ENCODE measurements at regions not wholly inside any gene's neighbourhood (a gene's known extent, or its start where the extent isn't known, plus 50 kb on each side); places are given as distances from the start of the nearest gene placed in this dataset.

DNA sequence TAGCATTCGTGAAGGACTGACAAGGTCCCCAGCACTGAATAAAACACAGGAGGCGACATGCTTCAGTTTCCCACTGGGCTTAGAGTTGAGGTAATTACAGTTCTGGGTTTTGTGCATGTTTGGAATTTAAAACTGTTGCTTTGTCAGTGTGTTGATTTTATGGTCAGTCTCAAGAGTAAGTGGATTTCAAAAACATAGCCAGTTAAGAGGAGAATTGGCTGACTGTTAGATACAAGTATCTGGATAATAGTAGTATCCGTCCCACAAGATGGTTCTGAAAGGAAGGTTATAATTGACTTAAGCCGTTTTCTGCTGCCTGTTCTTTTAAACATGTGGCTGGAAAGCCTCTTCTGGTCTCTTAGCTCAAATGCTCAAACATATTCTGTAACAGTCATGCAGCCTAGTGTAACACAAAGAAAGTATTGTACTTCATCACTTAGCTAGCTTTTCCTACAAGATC is 170.9 kb downstream of the POLR1F start:
- Histone ChIP-seq H3K36me3 (no peaks in the 10 kb centered on the region), H3K4me1 (no peaks in the 10 kb centered on the region), H3K27me3 (no peaks in the 10 kb centered on the region), H3K4me3 (no peak overlapping the region), H3K9me3 (peaks cover 0 to 9% (median 0%) of the 10 kb centered on the region in 11 donors), H3K27ac (peak overlapping the region in 2 of 10 donors; percentile 23 to 55)
- WGBS, 2 donors, result 45 to 52% methylated on average over 4 of the region's 4 CpGs
- intact Hi-C loops (cut with DNase I), result no loop called here
- TF ChIP-seq, protein P1, sequence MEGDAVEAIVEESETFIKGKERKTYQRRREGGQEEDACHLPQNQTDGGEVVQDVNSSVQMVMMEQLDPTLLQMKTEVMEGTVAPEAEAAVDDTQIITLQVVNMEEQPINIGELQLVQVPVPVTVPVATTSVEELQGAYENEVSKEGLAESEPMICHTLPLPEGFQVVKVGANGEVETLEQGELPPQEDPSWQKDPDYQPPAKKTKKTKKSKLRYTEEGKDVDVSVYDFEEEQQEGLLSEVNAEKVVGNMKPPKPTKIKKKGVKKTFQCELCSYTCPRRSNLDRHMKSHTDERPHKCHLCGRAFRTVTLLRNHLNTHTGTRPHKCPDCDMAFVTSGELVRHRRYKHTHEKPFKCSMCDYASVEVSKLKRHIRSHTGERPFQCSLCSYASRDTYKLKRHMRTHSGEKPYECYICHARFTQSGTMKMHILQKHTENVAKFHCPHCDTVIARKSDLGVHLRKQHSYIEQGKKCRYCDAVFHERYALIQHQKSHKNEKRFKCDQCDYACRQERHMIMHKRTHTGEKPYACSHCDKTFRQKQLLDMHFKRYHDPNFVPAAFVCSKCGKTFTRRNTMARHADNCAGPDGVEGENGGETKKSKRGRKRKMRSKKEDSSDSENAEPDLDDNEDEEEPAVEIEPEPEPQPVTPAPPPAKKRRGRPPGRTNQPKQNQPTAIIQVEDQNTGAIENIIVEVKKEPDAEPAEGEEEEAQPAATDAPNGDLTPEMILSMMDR (IDR thresholded peaks at IDR 0.05), result no peak
- no peak for DNase-seq
- peak in 2 of 8 donors; percentile 28 to 46 for ATAC-seq

DNA sequence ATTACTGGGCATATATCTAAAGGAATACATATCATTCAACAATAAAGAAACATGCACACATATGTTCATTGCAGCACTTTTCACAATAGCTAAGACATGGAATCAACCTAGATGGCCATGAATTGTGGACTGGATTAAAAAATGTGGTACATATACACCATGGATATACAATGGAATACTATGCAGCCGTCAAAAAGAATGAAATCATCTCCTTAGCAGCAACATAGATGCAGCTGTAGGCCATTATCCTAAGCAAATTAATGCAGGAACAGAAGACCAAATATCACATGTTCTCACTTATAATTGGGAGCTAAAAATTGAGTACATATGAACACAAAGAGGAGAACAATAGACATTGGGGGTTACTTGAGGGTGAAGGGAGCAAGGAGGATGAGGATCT is 175.6 kb downstream of the POLR1F start:
- peaks cover 0 to 5% (median 0%) of the 10 kb centered on the region in 11 donors for H3K9me3 ChIP-seq
- no peaks in the 10 kb centered on the region for H3K4me1 ChIP-seq
- H3K27ac ChIP-seq, result no peak overlapping the region
- intact Hi-C loops (cut with DNase I), result no loop called here
- DNase-seq, result no peak
- no peak for ATAC-seq
- H3K4me3 ChIP-seq, result no peak overlapping the region
- WGBS, 2 donors, result 89 to 90% methylated on average over 1 of the region's 1 CpG
- no peaks in the 10 kb centered on the region for H3K36me3 ChIP-seq
- TF ChIP-seq, protein P1 (IDR thresholded peaks at IDR 0.05), result no peak
- no peaks in the 10 kb centered on the region for H3K27me3 ChIP-seq

DNA sequence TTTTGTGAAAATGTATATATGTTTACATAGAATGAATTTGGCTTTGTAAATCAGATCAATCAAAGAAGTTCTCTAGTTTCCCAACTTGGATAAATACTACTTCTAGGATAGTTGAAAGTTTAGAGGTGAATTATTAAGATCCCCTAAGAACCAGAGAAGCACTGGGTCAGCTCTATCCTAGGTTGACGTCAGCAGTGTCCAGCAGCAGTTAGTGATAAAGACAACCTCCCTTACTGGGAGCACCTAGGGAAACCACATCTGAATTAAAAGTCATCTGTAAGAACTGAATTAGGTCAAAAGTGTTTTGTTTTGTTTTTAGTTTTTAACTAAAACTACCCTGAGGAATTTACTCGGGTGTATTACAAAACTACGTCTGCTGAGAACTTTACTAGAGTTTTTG is 178.0 kb downstream of the POLR1F start:
- WGBS, 2 donors, result 64 to 71% methylated on average over 3 of the region's 3 CpGs
- no peak for DNase-seq
- intact Hi-C loops (cut with DNase I), result no loop called here
- Histone ChIP-seq H3K36me3 (no peaks in the 10 kb centered on the region), H3K9me3 (peaks cover 0 to 5% (median 0%) of the 10 kb centered on the region in 11 donors), H3K27ac (peak overlapping the region in 1 of 10 donors; percentile 9), H3K27me3 (no peaks in the 10 kb centered on the region), H3K4me3 (no peak overlapping the region), H3K4me1 (no peaks in the 10 kb centered on the region)
- TF ChIP-seq, protein P1 (IDR thresholded peaks at IDR 0.05), result no peak
- ATAC-seq, result peak in 4 of 8 donors; percentile 44 to 77 (median 57)

DNA sequence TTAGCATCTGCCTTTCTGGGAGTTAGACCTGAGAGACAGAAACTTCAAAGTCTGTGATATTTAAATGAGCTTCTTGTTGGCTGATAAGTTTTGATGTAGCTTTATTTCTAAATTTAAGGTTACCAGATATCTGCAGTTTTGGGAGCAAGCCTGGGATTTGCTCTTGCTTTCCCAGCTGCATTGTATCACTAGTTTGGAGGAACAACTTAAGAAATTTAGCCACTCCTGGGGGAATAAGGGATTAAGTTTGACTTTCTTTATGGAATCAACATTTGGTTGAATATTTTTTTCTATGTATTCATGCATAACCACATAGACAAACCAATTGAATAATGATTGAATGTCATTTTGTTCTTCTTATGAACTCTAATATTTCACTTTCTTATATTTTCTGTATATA is 178.6 kb downstream of the POLR1F start:
- DNase-seq (no peak), ATAC-seq (peak in 1 of 8 donors; percentile 47)
- intact Hi-C loops (cut with DNase I), result no loop called here
- H3K27ac ChIP-seq, result peak overlapping the region in 1 of 10 donors; percentile 9
- no peaks in the 10 kb centered on the region for H3K36me3 ChIP-seq
- no peaks in the 10 kb centered on the region for H3K4me1 ChIP-seq
- H3K4me3 ChIP-seq, result no peak overlapping the region
- TF ChIP-seq, protein P1 (IDR thresholded peaks at IDR 0.05), result no peak
- H3K9me3 ChIP-seq, result peaks cover 0 to 5% (median 0%) of the 10 kb centered on the region in 11 donors
- no peaks in the 10 kb centered on the region for H3K27me3 ChIP-seq
